ENCODE measurements at regions not wholly inside any gene's neighbourhood (a gene's known extent, or its start where the extent isn't known, plus 50 kb on each side); places are given as distances from the start of the nearest gene placed in this dataset.

- TF ChIP-seq, protein P1, sequence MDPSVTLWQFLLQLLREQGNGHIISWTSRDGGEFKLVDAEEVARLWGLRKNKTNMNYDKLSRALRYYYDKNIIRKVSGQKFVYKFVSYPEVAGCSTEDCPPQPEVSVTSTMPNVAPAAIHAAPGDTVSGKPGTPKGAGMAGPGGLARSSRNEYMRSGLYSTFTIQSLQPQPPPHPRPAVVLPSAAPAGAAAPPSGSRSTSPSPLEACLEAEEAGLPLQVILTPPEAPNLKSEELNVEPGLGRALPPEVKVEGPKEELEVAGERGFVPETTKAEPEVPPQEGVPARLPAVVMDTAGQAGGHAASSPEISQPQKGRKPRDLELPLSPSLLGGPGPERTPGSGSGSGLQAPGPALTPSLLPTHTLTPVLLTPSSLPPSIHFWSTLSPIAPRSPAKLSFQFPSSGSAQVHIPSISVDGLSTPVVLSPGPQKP (IDR thresholded peaks at IDR 0.05; ENCODE audit: borderline replicate concordance, low read depth, low read length), result no peak
- TF ChIP-seq RAD21 (IDR thresholded peaks at IDR 0.05; ENCODE audit: low read length) (no peak), CEBPB (IDR thresholded peaks at IDR 0.05; ENCODE audit: low read depth, low read length) (no peak)
- Histone ChIP-seq H2BK120ac (ENCODE audit: low read depth, low read length) (no peak overlapping the region), H3K4me3 (ENCODE audit: insufficient read depth, low read depth, low read length) (no peak overlapping the region), H3K36me3 (ENCODE audit: control insufficient read depth, insufficient read depth, low read length) (no peaks in the 10 kb centered on the region), H2BK20ac (ENCODE audit: low read depth, low read length) (no peak overlapping the region), H2AK9ac (replicated peaks; ENCODE audit: low read depth, low read length, poor library complexity) (no peak overlapping the region), H3K4me1 (ENCODE audit: control insufficient read depth, insufficient read depth, low read length) (no peaks in the 10 kb centered on the region), H2AK5ac (ENCODE audit: low read depth, low read length) (no peak overlapping the region), H3K27me3 (ENCODE audit: control insufficient read depth, insufficient read depth, low read length) (peaks cover 6% of the 10 kb centered on the region), H3K9me3 (ENCODE audit: control insufficient read depth, insufficient read depth, low read length) (no peaks in the 10 kb centered on the region), H4K5ac (ENCODE audit: low read depth, low read length) (no peak overlapping the region), H4K20me1 (ENCODE audit: insufficient read depth, low read length) (no peaks in the 10 kb centered on the region), H3K27ac (ENCODE audit: insufficient read depth, low read length) (no peak overlapping the region), H2BK15ac (ENCODE audit: low read depth, low read length) (no peak overlapping the region), H3K14ac (replicated peaks; ENCODE audit: low read depth, low read length) (no peak overlapping the region), H3K4me2 (ENCODE audit: low read depth, low read length) (no peak overlapping the region), H2BK5ac (ENCODE audit: low read depth, low read length, poor library complexity, severe bottlenecking) (no peak overlapping the region), H3K23ac (ENCODE audit: low read depth, low read length) (no peak overlapping the region), H3K4ac (ENCODE audit: low read depth, low read length) (no peak overlapping the region), H3K56ac (ENCODE audit: extremely low read depth, insufficient read depth, low read length) (no peak overlapping the region), H3K79me1 (ENCODE audit: low read depth in 1 of 2, low read length in 2 of 2) (no peaks in the 10 kb centered on the region), H2AFZ (replicated peaks; ENCODE audit: low read length, poor library complexity) (no peak overlapping the region), H4K91ac (ENCODE audit: insufficient read depth, low read depth, low read length) (no peak overlapping the region), H4K8ac (ENCODE audit: low read depth in 2 of 2, low read length in 2 of 2) (no peak overlapping the region), H3K18ac (ENCODE audit: low read depth, low read length) (no peak overlapping the region), H3K9me1 (ENCODE audit: insufficient read depth, low read length) (no peaks in the 10 kb centered on the region; the same call in 1 of the 2 replicates), H3K9ac (ENCODE audit: low read depth, low read length) (no peak overlapping the region)
- ATAC-seq (ENCODE audit: low read depth) (no peak), DNase-seq (no peak)
- intact Hi-C loops (cut with micrococcal nuclease), result no loop called here
- no TSS peak for BruUV-seq (replicated peaks)
- CTCF ChIA-PET, result no interaction called here
- WGBS, 2 experiments (ENCODE audit: extremely low coverage in 2 of 2, insufficient read length in 1 of 2), result no CpG with 5 or more reads among the region's 6 CpGs
- dilution Hi-C loops (cut with HindIII; ENCODE audit: low sequenced_read_pairs, unreplicated experiment), result no loop called here
- in situ Hi-C loops (cut with MboI; ENCODE audit: low sequenced_read_pairs), result no loop called here
- POLR2A ChIA-PET (ENCODE audit: unreplicated experiment), result interaction anchor here (0.5 kb wide), 1 partner anchor 562 kb away, joined by 3 read pairs; no protein-coding TSS in a partner anchor
Measured at GRCh38 chr9:19938990-19939733, 150.3 kb upstream of the SLC24A2 start.
